ENCODE measurements at regions not wholly inside any gene's neighbourhood (a gene's known extent, or its start where the extent isn't known, plus 50 kb on each side); places are given as distances from the start of the nearest gene placed in this dataset.

- TF ChIP-seq EZH2 (IDR thresholded peaks at IDR 0.05; ENCODE audit: low read depth, unreplicated experiment) (no peak), EZH2phosphoT487 (IDR thresholded peaks at IDR 0.05; ENCODE audit: unreplicated experiment) (no peak), CTCF (conservative IDR thresholded peaks at IDR 0.05; ENCODE audit: low read depth in 2 of 2) (peak; percentile 63 to 77), POLR2AphosphoS5 (IDR thresholded peaks at IDR 0.05; ENCODE audit: low read depth) (no peak), REST (IDR thresholded peaks at IDR 0.05; ENCODE audit: unreplicated experiment) (no peak), ETS1 (IDR thresholded peaks at IDR 0.05) (no peak; the same call in 1 of the 2 replicates), CREB1 (CRISPR knock-in tag; IDR thresholded peaks at IDR 0.05; ENCODE audit: low read depth) (no peak), JUNB (IDR thresholded peaks at IDR 0.05; ENCODE audit: unreplicated experiment) (no peak)
Observed at GRCh38 chr12:14111230-14111865, 129.9 kb upstream of the GRIN2B start.

All from GM23338 (cell line).